Stimulated activated effector memory CD8-positive, alpha-beta T cell treated with anti-CD3 and anti-CD28 coated beads, Interleukin-12 subunit alpha, Interleukin-12 subunit beta, amount 100 ng/mL, for 72 hours (primary cell): ENCODE measurements at regions not wholly inside any gene's neighbourhood (a gene's known extent, or its start where the extent isn't known, plus 50 kb on each side); places are given as distances from the start of the nearest gene placed in this dataset.

ENCODE experiments used
- ATAC-seq: fragments of 150-1000 bp; cut with Tn5 transposase; 2 replicates; pipeline ENCODE4 v1.10.0; 2021
- DNase-seq, 2 donors: peaks; one replicate each; pipeline ENCODE4 v3.0.0; 2021 to 2022; ENCODE audit warnings: low spot score in 2 of 2
- H3K27ac Mint-ChIP-seq: one replicate; pipeline ENCODE4 v1.8.0; 2022; ENCODE audit warnings: mild to moderate bottlenecking, mixed read lengths
- H3K36me3 Mint-ChIP-seq: one replicate; pipeline ENCODE4 v1.8.0; 2022; ENCODE audit warnings: mild to moderate bottlenecking, mixed read lengths
- H3K4me1 Mint-ChIP-seq: one replicate; pipeline ENCODE4 v1.8.0; 2022; ENCODE audit warnings: mixed read lengths
- H3K4me3 Mint-ChIP-seq: one replicate; pipeline ENCODE4 v1.8.0; 2022; ENCODE audit warnings: mild to moderate bottlenecking, mixed read lengths
- H3K9me3 Mint-ChIP-seq: one replicate; pipeline ENCODE4 v1.8.0; 2022; ENCODE audit warnings: mixed read lengths

DNA sequence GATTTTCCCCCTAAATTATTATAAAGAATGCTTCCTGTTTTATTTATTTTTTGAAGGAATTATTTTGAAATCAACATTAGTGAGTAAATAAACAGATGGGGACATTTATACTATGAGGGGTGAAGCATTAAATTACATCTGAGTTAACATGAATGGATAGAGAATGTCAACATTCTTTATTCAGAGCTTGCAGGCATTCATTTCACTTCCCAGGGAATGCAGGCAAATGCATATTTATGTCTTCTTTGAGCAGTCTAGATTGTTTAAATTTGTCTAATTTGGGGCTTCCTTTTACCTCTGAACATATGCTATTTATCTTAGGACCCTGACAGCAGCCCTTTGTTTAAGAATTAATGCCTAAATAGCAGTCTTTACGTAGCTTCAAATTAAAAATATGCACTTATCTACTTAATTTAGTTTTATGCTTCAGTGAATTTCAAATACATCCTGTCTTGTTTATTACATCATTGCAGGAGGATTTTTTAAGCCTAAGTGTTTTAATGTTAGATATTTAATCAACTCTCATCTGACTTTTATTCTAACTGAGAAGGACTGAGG lies 630.5 kb upstream of the LMCD1 start:
- ATAC-seq (no peak), DNase-seq (no peak)
- no peaks in the 10 kb centered on the region for H3K36me3 Mint-ChIP-seq
- peaks cover 6% of the 10 kb centered on the region for H3K9me3 Mint-ChIP-seq
- no peaks in the 10 kb centered on the region for H3K4me1 Mint-ChIP-seq
- no peak overlapping the region for H3K4me3 Mint-ChIP-seq
- H3K27ac Mint-ChIP-seq = no peak overlapping the region

DNA sequence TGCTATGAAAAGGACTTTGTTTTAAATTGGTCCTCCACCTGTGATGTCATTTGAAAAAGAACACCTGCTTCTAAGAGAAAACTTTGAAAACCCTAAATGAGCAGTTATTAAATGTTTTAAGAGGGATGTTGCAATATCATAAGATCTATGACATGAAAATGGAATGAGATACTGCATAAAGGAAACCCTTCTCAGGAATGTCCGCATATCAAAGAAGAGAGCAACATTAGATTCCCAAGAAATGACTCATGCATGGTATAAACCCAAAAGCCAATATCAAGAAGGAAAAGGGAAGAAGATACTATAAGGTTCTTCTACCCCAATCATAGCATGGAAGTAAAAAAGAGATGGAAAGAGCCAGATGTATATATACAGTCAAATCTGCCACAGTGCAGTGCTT lies 627.5 kb upstream of the LMCD1 start:
- ATAC-seq = no peak
- Mint-ChIP-seq H3K9me3 (peaks cover 6% of the 10 kb centered on the region), H3K27ac (no peak overlapping the region), H3K36me3 (no peaks in the 10 kb centered on the region), H3K4me3 (no peak overlapping the region), H3K4me1 (peaks cover 10% of the 10 kb centered on the region)
- no peak for DNase-seq

DNA sequence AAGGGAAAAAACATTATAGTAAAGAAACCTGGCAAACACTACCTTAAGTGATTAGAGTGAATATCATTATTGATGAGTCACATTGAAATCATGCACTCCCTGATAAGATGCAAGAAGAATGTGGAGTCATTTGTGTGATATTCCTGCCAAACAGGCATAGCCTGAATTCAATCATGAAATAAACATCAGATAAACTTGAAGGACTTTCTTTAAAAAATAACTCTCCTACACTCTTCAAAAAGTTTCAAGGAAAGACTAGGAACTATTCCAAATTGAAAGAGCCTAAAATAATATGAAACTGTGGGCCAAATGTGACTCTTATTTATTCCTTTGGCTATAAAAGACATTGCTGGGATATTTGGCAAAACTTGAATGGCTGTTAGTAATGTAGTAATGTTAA lies 625.7 kb upstream of the LMCD1 start:
- DNase-seq = no peak
- Mint-ChIP-seq H3K27ac (no peak overlapping the region), H3K9me3 (peaks cover 7% of the 10 kb centered on the region), H3K4me3 (no peak overlapping the region), H3K4me1 (peaks cover 10% of the 10 kb centered on the region), H3K36me3 (no peaks in the 10 kb centered on the region)
- ATAC-seq = no peak

DNA sequence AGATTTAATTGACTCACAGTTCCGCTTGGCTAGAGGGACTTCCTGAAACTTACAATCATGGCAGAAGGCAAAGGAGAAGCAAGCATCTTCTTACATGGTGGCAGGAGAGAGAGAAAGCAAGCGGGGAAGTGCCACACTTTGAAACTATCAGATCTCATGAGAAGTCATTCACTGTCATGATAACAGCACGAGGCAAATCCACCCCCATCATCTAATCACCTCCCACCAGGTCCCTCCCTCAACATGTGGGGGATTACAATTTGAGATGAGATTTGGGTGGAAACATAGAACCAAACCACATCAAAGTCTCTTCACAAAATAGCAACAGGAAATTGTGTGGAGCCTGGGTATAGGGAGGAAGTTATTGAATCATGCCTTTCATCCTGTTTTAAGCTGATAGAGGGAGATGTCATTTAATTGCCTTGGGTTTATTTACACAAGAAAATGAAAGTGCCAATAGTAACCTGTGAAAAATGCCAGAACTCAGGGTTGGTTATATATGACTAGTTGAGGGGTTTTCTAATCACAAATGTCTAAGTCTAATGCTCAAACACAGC lies 624.8 kb upstream of the LMCD1 start:
- no peaks in the 10 kb centered on the region for H3K36me3 Mint-ChIP-seq
- DNase-seq = no peak
- peak overlapping the region; percentile 53 for H3K27ac Mint-ChIP-seq
- peak; percentile 69 for ATAC-seq
- H3K9me3 Mint-ChIP-seq = peaks cover 9% of the 10 kb centered on the region
- peaks cover 10% of the 10 kb centered on the region for H3K4me1 Mint-ChIP-seq
- H3K4me3 Mint-ChIP-seq = peak overlapping the region; percentile 1

GRCh38 chr3:7877312-7877711 lies 624.3 kb upstream of the LMCD1 start:
- H3K4me1 Mint-ChIP-seq = peaks cover 10% of the 10 kb centered on the region
- DNase-seq = no peak
- ATAC-seq = no peak
- H3K36me3 Mint-ChIP-seq = no peaks in the 10 kb centered on the region
- peaks cover 9% of the 10 kb centered on the region for H3K9me3 Mint-ChIP-seq
- H3K4me3 Mint-ChIP-seq = peak overlapping the region; percentile 1
- peak overlapping the region; percentile 53 for H3K27ac Mint-ChIP-seq

GRCh38 chr3:7879572-7879971 lies 622.1 kb upstream of the LMCD1 start:
- H3K36me3 Mint-ChIP-seq = no peaks in the 10 kb centered on the region

DNA sequence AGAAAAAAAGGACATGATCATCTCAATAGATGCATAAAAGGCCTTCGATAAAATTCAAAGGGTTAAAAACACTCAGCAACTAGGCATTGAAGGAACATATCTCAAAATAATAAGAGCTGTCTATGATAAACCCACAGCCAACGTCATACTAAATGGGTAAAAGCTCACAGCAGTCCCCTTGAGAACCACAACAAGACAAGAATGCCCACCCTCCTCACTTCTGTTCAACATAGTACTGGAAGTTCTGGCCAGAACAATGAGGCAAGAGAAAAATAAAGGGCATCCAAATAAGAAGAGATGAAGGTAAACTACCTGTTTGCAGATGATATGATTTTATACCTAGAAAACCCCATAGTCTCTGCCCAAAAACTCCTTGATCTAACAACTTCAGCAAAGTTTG lies 619.7 kb upstream of the LMCD1 start:
- H3K4me3 Mint-ChIP-seq = no peak overlapping the region
- ATAC-seq = no peak
- H3K9me3 Mint-ChIP-seq = peaks cover 18% of the 10 kb centered on the region
- DNase-seq = no peak
- H3K4me1 Mint-ChIP-seq = peaks cover 3% of the 10 kb centered on the region
- H3K27ac Mint-ChIP-seq = no peak overlapping the region
- H3K36me3 Mint-ChIP-seq = no peaks in the 10 kb centered on the region

More at GRCh38 chr3:7879572-7879971, 622.1 kb upstream of the LMCD1 start:
- ATAC-seq (no peak), DNase-seq (no peak)
- peaks cover 7% of the 10 kb centered on the region for H3K9me3 Mint-ChIP-seq
- H3K27ac Mint-ChIP-seq = no peak overlapping the region
- H3K4me3 Mint-ChIP-seq = no peak overlapping the region
- H3K4me1 Mint-ChIP-seq = peaks cover 10% of the 10 kb centered on the region

GRCh38 chr3:7897655-7898054 lies 604.0 kb upstream of the LMCD1 start:
- no peak overlapping the region for H3K4me3 Mint-ChIP-seq
- DNase-seq (no peak), ATAC-seq (no peak)
- H3K27ac Mint-ChIP-seq = no peak overlapping the region
- no peaks in the 10 kb centered on the region for H3K9me3 Mint-ChIP-seq
- H3K36me3 Mint-ChIP-seq = no peaks in the 10 kb centered on the region
- H3K4me1 Mint-ChIP-seq = no peaks in the 10 kb centered on the region

- Mint-ChIP-seq H3K4me3 (no peak overlapping the region), H3K4me1 (no peaks in the 10 kb centered on the region), H3K36me3 (no peaks in the 10 kb centered on the region), H3K9me3 (no peaks in the 10 kb centered on the region), H3K27ac (no peak overlapping the region)
- DNase-seq (no peak), ATAC-seq (no peak)
Observed at GRCh38 chr3:7913283-7913682, 588.3 kb upstream of the LMCD1 start.

GRCh38 chr3:7915356-7915755 lies 586.3 kb upstream of the LMCD1 start:
- Mint-ChIP-seq H3K4me3 (no peak overlapping the region), H3K36me3 (no peaks in the 10 kb centered on the region), H3K4me1 (no peaks in the 10 kb centered on the region), H3K9me3 (no peaks in the 10 kb centered on the region), H3K27ac (no peak overlapping the region)
- DNase-seq = no peak
- ATAC-seq = no peak

- Mint-ChIP-seq H3K4me3 (no peak overlapping the region), H3K4me1 (no peaks in the 10 kb centered on the region), H3K9me3 (no peaks in the 10 kb centered on the region), H3K36me3 (no peaks in the 10 kb centered on the region), H3K27ac (peak overlapping the region; percentile 16)
- peak; percentile 86 for ATAC-seq
- DNase-seq = no peak
Observed at GRCh38 chr3:7917443-7918151, 584.0 kb upstream of the LMCD1 start.

DNA sequence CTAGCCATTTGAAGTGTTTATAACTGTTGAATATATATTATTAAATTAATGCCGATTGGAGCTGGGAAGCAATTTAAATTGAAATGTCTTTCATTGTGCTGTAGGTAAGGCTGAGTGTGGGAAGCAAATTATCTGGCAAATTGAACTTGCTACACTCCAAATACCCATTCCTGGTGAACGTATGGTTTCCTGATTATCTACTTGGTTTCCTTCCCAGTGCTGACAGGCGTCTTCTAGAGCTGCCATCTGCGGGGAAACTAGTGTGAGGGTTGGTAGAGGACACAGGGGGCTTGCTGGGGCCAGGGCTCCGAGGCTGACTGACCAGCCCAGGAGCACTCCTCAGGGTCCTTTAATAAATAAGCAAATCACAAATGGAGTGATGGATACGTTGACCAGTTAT lies 581.4 kb upstream of the LMCD1 start:
- Mint-ChIP-seq H3K36me3 (no peaks in the 10 kb centered on the region), H3K4me1 (no peaks in the 10 kb centered on the region), H3K9me3 (no peaks in the 10 kb centered on the region), H3K4me3 (no peak overlapping the region), H3K27ac (no peak overlapping the region)
- no peak for DNase-seq
- no peak for ATAC-seq

- Mint-ChIP-seq H3K4me1 (no peaks in the 10 kb centered on the region), H3K27ac (no peak overlapping the region), H3K4me3 (no peak overlapping the region), H3K36me3 (no peaks in the 10 kb centered on the region), H3K9me3 (peaks cover 3% of the 10 kb centered on the region)
- ATAC-seq (no peak), DNase-seq (no peak)
Observed at GRCh38 chr3:7924228-7924627, 577.4 kb upstream of the LMCD1 start.

DNA sequence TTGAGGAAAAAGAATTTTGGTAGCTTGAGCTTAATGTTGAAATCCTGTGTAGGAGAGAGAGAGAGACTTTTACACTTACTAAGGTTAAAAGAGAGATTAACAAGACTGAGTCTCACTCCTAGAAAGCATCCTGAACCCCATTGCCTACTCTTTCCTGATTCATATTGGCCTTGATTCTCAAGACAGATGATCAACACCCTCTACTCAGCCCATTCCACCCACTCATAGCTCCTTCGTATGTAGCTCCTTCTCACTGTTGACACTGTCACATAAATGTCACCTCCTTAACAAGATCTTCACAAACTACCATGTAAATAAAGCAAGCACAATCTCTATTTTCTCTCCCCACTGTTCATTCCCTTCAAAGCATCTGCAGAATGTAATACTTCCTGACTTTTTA lies 574.6 kb upstream of the LMCD1 start:
- Mint-ChIP-seq H3K36me3 (no peaks in the 10 kb centered on the region), H3K4me3 (no peak overlapping the region)
- ATAC-seq = peak; percentile 63

DNA sequence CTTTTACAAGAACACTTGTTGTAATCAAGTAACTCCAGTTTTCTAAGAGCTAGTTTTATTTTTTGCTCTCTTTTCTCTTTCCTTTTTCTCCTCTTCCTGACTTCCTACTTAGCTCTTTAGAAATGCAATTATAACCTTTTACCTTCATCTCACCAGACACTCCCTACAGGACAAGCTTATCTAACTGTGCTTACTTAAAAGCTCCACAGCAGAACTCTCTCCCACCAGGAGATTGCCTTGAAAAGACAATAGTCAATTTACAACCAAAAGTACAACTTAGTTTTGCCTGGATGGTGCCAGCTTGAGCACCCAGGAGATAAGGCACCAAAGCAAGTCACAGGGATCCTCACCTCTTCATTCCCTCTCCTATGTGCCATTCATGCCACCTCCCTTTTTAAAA lies 573.8 kb upstream of the LMCD1 start:
- ATAC-seq = no peak
- no peak overlapping the region for H3K4me3 Mint-ChIP-seq
- H3K36me3 Mint-ChIP-seq = no peaks in the 10 kb centered on the region
- no peak for DNase-seq
- H3K27ac Mint-ChIP-seq = no peak overlapping the region
- no peaks in the 10 kb centered on the region for H3K4me1 Mint-ChIP-seq
- H3K9me3 Mint-ChIP-seq = peaks cover 3% of the 10 kb centered on the region

More for the DNA sequence above, 574.6 kb upstream of the LMCD1 start:
- Mint-ChIP-seq H3K9me3 (peaks cover 3% of the 10 kb centered on the region), H3K27ac (no peak overlapping the region), H3K4me1 (no peaks in the 10 kb centered on the region)
- DNase-seq = no peak

DNA sequence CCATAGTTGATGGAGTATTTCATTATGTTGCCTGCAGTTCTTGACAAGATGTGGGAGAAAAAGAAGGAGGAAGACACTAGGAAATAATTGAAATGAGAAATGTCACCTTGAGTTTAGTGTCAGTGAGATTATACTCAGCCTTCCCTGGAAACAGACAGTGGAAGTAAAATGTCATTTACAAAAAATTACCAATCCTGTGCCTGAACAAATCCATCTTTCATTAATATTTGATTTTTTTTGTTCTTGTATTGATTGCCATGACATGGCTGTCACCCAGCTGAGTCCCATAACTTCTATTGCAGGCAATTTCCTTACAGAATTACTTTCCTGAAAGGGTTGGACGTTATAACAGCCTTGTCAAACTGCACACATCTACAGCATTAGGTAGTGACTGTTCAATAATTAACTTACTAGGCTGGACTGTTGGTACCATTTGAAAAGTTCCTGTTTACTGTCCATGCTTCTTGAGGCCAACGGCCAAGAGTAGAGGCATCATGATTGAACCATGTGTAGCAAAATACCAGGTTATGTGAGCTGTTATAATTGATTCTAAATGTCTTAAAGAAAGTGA lies 572.2 kb upstream of the LMCD1 start:
- H3K27ac Mint-ChIP-seq = no peak overlapping the region

More for the DNA sequence above, 572.2 kb upstream of the LMCD1 start:
- Mint-ChIP-seq H3K36me3 (no peaks in the 10 kb centered on the region), H3K9me3 (peaks cover 7% of the 10 kb centered on the region), H3K4me3 (no peak overlapping the region), H3K4me1 (no peaks in the 10 kb centered on the region)
- DNase-seq (no peak), ATAC-seq (no peak)
